Astrocyte of the spinal cord (primary cell): ENCODE measurements at regions not wholly inside any gene's neighbourhood (a gene's known extent, or its start where the extent isn't known, plus 50 kb on each side); places are given as distances from the start of the nearest gene placed in this dataset.
A peak's percentile ranks its signal among the peaks of the same experiment; 100 is the strongest.

ENCODE experiments used
- DNase-seq: peaks from one replicate; pipeline ENCODE4 v3.0.0; 2011; ENCODE audit warnings: low read depth, low spot score
- H3K4me3 ChIP-seq: 2 replicates; pipeline ENCODE4 v1.5.1; 2011; ENCODE audit warnings: low read depth, mild to moderate bottlenecking, low read length, moderate library complexity
- CTCF ChIP-seq: IDR thresholded peaks from 2 replicates; pipeline ENCODE4 v1.5.1; 2012; ENCODE audit warnings: low read depth, mild to moderate bottlenecking, low read length, inconsistent platforms
- in situ Hi-C: cut with HindIII; loops from 2 replicates; pipeline ENCODE4 v1.10.0; 2017; ENCODE audit warnings: low sequenced_read_pairs

GRCh38 chr6:169071394-169071793 is 182.3 kb downstream of the THBS2 start:
- in situ Hi-C loops = no loop called here
- DNase-seq = no peak
- H3K4me3 ChIP-seq = no peak overlapping the region
- no peak for TF ChIP-seq CTCF

DNA sequence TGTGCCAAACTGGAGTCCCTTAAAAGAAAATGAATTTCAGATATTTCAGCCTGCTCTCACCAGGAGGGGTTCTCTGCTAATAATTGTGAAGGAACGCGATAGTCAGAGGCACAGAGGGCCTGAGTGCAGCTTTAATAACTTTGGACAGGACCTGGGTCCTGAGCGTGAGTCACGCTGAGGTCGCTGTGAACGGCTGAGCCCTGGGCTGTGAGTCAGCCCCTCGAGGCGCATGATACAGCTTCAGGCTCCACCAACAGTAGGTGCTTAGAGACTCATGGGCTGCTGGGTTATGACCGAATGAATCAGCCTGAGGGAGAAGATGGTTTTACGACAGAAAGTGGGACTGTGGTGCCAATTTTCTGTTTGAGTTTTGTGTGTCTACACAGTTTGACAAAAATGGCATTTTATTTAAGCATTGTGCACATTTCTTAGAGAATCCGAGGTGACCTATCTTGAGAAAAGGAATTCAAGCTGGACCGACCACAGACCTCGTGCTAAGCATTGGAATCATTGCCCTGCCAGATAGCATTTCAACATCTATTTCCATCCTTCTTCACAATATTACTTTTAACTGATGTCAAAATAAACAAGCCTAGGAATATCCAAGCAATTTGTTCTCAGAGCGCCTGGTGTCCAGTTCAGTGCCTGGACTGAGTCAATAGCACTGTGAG is 183.0 kb downstream of the THBS2 start:
- peak; percentile 99 for DNase-seq
- TF ChIP-seq CTCF = peak; percentile 19
- H3K4me3 ChIP-seq = no peak overlapping the region
- in situ Hi-C loops = no loop called here

GRCh38 chr6:169069356-169069755 is 184.3 kb downstream of the THBS2 start:
- no peak overlapping the region for H3K4me3 ChIP-seq
- no peak for TF ChIP-seq CTCF
- in situ Hi-C loops = no loop called here
- DNase-seq = no peak

GRCh38 chr6:169064194-169064593 is 189.5 kb downstream of the THBS2 start:
- no peak overlapping the region for H3K4me3 ChIP-seq
- no peak for TF ChIP-seq CTCF
- in situ Hi-C loops = no loop called here
- no peak for DNase-seq

DNA sequence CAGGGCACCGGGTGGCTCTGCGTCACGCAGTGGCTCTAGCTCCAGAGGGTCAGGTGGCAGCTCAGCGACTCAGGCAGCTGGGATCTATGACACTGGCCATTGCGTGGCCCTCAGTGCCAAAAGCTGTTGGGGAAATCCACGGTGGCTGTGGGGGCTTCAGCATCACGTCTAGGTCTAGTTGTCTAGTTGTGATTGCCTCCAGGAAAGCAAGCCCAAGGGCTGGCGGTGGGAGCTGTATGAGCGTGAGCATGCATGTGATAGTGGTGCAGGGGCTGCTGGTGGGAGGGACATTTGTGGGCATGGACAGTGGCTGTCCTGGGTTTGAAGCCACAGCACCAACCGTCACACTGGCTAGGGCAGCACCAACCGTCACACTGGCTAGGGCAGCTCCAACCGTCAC is 191.4 kb downstream of the THBS2 start:
- DNase-seq = no peak
- in situ Hi-C loops = no loop called here
- no peak overlapping the region for H3K4me3 ChIP-seq
- no peak for TF ChIP-seq CTCF

DNA sequence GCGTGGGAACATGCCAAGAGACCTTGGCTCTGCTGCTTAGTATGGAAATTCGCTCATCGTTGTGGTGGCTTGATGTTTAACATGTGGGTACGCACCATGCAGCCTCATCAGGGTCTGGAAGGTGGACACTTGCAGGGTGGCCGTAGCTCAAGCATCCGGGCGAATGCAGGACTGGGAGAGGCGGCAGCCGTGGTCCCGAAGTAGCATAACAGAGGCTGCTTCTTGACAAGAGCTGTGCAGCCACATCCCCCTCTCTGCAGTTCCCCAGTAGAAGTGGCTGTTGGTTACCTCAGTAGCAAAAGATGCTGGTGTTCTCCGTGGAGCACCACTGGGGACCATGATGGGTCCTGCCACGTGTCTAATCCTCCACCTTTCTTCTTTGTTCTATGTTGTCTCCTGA is 195.0 kb downstream of the THBS2 start:
- in situ Hi-C loops = no loop called here
- no peak overlapping the region for H3K4me3 ChIP-seq
- no peak for TF ChIP-seq CTCF
- DNase-seq = no peak

- DNase-seq = no peak
- TF ChIP-seq CTCF = no peak
- H3K4me3 ChIP-seq = no peak overlapping the region
- in situ Hi-C loops = no loop called here
Observed at GRCh38 chr6:169052462-169052861, 201.2 kb downstream of the THBS2 start.
